Activated naive CD8-positive, alpha-beta T cell treated with anti-CD3 and anti-CD28 coated beads, Interleukin-2, amount 50 U/mL, for 24 hours (primary cell): ENCODE measurements at regions not wholly inside any gene's neighbourhood (a gene's known extent, or its start where the extent isn't known, plus 50 kb on each side); places are given as distances from the start of the nearest gene placed in this dataset.
"Not testable (repeated sequence)": the region's sequence is repeated elsewhere in the genome, so short reads cannot be mapped to it uniquely, and the experiment has no call there.

Source experiments
- ATAC-seq: fragments of 150-1000 bp; cut with Tn5 transposase; one replicate; pipeline ENCODE4 v1.10.0; 2021
- DNase-seq: peaks from one replicate; pipeline ENCODE4 v3.0.0; 2021
- H3K27ac Mint-ChIP-seq: one replicate; pipeline ENCODE4 v1.8.0; 2021; ENCODE audit warnings: mild to moderate bottlenecking, mixed read lengths
- H3K27me3 Mint-ChIP-seq: one replicate; pipeline ENCODE4 v1.8.0; 2021; ENCODE audit warnings: mixed read lengths
- H3K36me3 Mint-ChIP-seq: one replicate; pipeline ENCODE4 v1.8.0; 2021; ENCODE audit warnings: low read depth, mixed read lengths
- H3K4me1 Mint-ChIP-seq: one replicate; pipeline ENCODE4 v1.8.0; 2021; ENCODE audit warnings: mixed read lengths
- H3K4me3 Mint-ChIP-seq: one replicate; pipeline ENCODE4 v1.8.0; 2021; ENCODE audit warnings: mild to moderate bottlenecking, moderate library complexity, mixed read lengths
- H3K9me3 Mint-ChIP-seq: one replicate; pipeline ENCODE4 v1.8.0; 2021; ENCODE audit warnings: mixed read lengths

GRCh38 chr3:164018500-164018899, 1059.8 kb downstream of the SI start:
- no peaks in the 10 kb centered on the region for H3K36me3 Mint-ChIP-seq
- no peaks in the 10 kb centered on the region for H3K9me3 Mint-ChIP-seq
- H3K4me1 Mint-ChIP-seq, result no peaks in the 10 kb centered on the region
- H3K4me3 Mint-ChIP-seq, result no peak overlapping the region
- DNase-seq (no peak), ATAC-seq (no peak)
- H3K27me3 Mint-ChIP-seq, result no peaks in the 10 kb centered on the region
- H3K27ac Mint-ChIP-seq, result no peak overlapping the region

- H3K27me3 Mint-ChIP-seq, result no peaks in the 10 kb centered on the region
- no peak overlapping the region for H3K4me3 Mint-ChIP-seq
- no peaks in the 10 kb centered on the region for H3K4me1 Mint-ChIP-seq
- ATAC-seq, result no peak
- DNase-seq, result no peak
- H3K27ac Mint-ChIP-seq, result no peak overlapping the region
- peaks cover 7% of the 10 kb centered on the region for H3K9me3 Mint-ChIP-seq
- H3K36me3 Mint-ChIP-seq, result no peaks in the 10 kb centered on the region
Measured at GRCh38 chr3:164007765-164008164, 1070.5 kb downstream of the SI start.

- Mint-ChIP-seq H3K27me3 (no peaks in the 10 kb centered on the region), H3K27ac (no peak overlapping the region), H3K9me3 (peaks cover 7% of the 10 kb centered on the region), H3K4me1 (no peaks in the 10 kb centered on the region), H3K36me3 (no peaks in the 10 kb centered on the region), H3K4me3 (no peak overlapping the region)
- no peak for DNase-seq
- ATAC-seq, result no peak
Measured at GRCh38 chr3:164004205-164004604, 1074.1 kb downstream of the SI start.

GRCh38 chr3:164003016-164003415, 1075.3 kb downstream of the SI start:
- H3K9me3 Mint-ChIP-seq, H3K36me3 Mint-ChIP-seq, DNase-seq, H3K27me3 Mint-ChIP-seq, H3K4me1 Mint-ChIP-seq, H3K4me3 Mint-ChIP-seq, H3K27ac Mint-ChIP-seq, ATAC-seq: not testable (repeated sequence)

- Mint-ChIP-seq H3K9me3 (no peaks in the 10 kb centered on the region), H3K36me3 (no peaks in the 10 kb centered on the region), H3K27me3 (no peaks in the 10 kb centered on the region), H3K4me3 (no peak overlapping the region), H3K27ac (no peak overlapping the region), H3K4me1 (no peaks in the 10 kb centered on the region)
- ATAC-seq, result no peak
- DNase-seq, result no peak
Measured at GRCh38 chr3:163983940-163984339, 1094.4 kb downstream of the SI start.

GRCh38 chr3:163971861-163972260, 1106.4 kb downstream of the SI start:
- DNase-seq (no peak), ATAC-seq (no peak)
- H3K27me3 Mint-ChIP-seq, result no peaks in the 10 kb centered on the region
- H3K36me3 Mint-ChIP-seq, result no peaks in the 10 kb centered on the region
- peaks cover 7% of the 10 kb centered on the region for H3K9me3 Mint-ChIP-seq
- no peak overlapping the region for H3K4me3 Mint-ChIP-seq
- H3K27ac Mint-ChIP-seq, result no peak overlapping the region
- no peaks in the 10 kb centered on the region for H3K4me1 Mint-ChIP-seq

- Mint-ChIP-seq H3K27ac (no peak overlapping the region), H3K4me1 (no peaks in the 10 kb centered on the region), H3K36me3 (no peaks in the 10 kb centered on the region), H3K27me3 (no peaks in the 10 kb centered on the region), H3K9me3 (peaks cover 7% of the 10 kb centered on the region), H3K4me3 (no peak overlapping the region)
- DNase-seq (no peak), ATAC-seq (no peak)
Measured at GRCh38 chr3:163957072-163957471, 1121.2 kb downstream of the SI start.

GRCh38 chr3:163953526-163953925, 1124.8 kb downstream of the SI start:
- Mint-ChIP-seq H3K36me3 (no peaks in the 10 kb centered on the region), H3K27ac (no peak overlapping the region), H3K4me3 (no peak overlapping the region), H3K9me3 (peaks cover 4% of the 10 kb centered on the region), H3K4me1 (no peaks in the 10 kb centered on the region), H3K27me3 (no peaks in the 10 kb centered on the region)
- ATAC-seq (no peak), DNase-seq (no peak)

- Mint-ChIP-seq H3K27ac (no peak overlapping the region), H3K9me3 (peaks cover 11% of the 10 kb centered on the region), H3K4me3 (no peak overlapping the region), H3K27me3 (no peaks in the 10 kb centered on the region), H3K36me3 (no peaks in the 10 kb centered on the region), H3K4me1 (no peaks in the 10 kb centered on the region)
- ATAC-seq, result no peak
- DNase-seq, result no peak
Measured at GRCh38 chr3:163952499-163952898, 1125.8 kb downstream of the SI start.

- Mint-ChIP-seq H3K9me3 (peaks cover 11% of the 10 kb centered on the region), H3K27me3 (no peaks in the 10 kb centered on the region), H3K4me3 (no peak overlapping the region), H3K4me1 (no peaks in the 10 kb centered on the region), H3K36me3 (no peaks in the 10 kb centered on the region), H3K27ac (no peak overlapping the region)
- no peak for DNase-seq
- ATAC-seq, result no peak
Measured at GRCh38 chr3:163951397-163951987, 1126.8 kb downstream of the SI start.

GRCh38 chr3:163946785-163947184, 1131.5 kb downstream of the SI start:
- no peaks in the 10 kb centered on the region for H3K36me3 Mint-ChIP-seq
- ATAC-seq (no peak), DNase-seq (no peak)
- H3K4me1 Mint-ChIP-seq, result no peaks in the 10 kb centered on the region
- H3K27me3 Mint-ChIP-seq, result no peaks in the 10 kb centered on the region
- no peak overlapping the region for H3K4me3 Mint-ChIP-seq
- H3K27ac Mint-ChIP-seq, result no peak overlapping the region
- peaks cover 16% of the 10 kb centered on the region for H3K9me3 Mint-ChIP-seq

- Mint-ChIP-seq H3K27me3 (no peaks in the 10 kb centered on the region), H3K4me1 (no peaks in the 10 kb centered on the region), H3K4me3 (no peak overlapping the region), H3K27ac (no peak overlapping the region), H3K9me3 (peaks cover 13% of the 10 kb centered on the region), H3K36me3 (no peaks in the 10 kb centered on the region)
- DNase-seq (no peak), ATAC-seq (no peak)
Measured at GRCh38 chr3:163943664-163944063, 1134.6 kb downstream of the SI start.

- H3K4me1 Mint-ChIP-seq, result no peaks in the 10 kb centered on the region
- peaks cover 5% of the 10 kb centered on the region for H3K9me3 Mint-ChIP-seq
- H3K36me3 Mint-ChIP-seq, result no peaks in the 10 kb centered on the region
- no peak overlapping the region for H3K27ac Mint-ChIP-seq
- DNase-seq (no peak), ATAC-seq (no peak)
- H3K27me3 Mint-ChIP-seq, result no peaks in the 10 kb centered on the region
- H3K4me3 Mint-ChIP-seq, result no peak overlapping the region
Measured at GRCh38 chr3:163939926-163940325, 1138.4 kb downstream of the SI start.

GRCh38 chr3:163936543-163936942, 1141.8 kb downstream of the SI start:
- Mint-ChIP-seq H3K27me3 (no peaks in the 10 kb centered on the region), H3K9me3 (no peaks in the 10 kb centered on the region), H3K36me3 (no peaks in the 10 kb centered on the region), H3K4me1 (no peaks in the 10 kb centered on the region), H3K4me3 (no peak overlapping the region), H3K27ac (no peak overlapping the region)
- DNase-seq, result no peak
- no peak for ATAC-seq

- no peak overlapping the region for H3K4me3 Mint-ChIP-seq
- no peak for DNase-seq
- ATAC-seq, result no peak
Measured at GRCh38 chr3:163935411-163935810, 1142.9 kb downstream of the SI start.

GRCh38 chr3:163929069-163929652, 1149.1 kb downstream of the SI start:
- H3K9me3 Mint-ChIP-seq, result peaks cover 10% of the 10 kb centered on the region
- no peak for ATAC-seq
- H3K36me3 Mint-ChIP-seq, result no peaks in the 10 kb centered on the region
- H3K27ac Mint-ChIP-seq, result no peak overlapping the region
- no peaks in the 10 kb centered on the region for H3K4me1 Mint-ChIP-seq
- H3K27me3 Mint-ChIP-seq, result no peaks in the 10 kb centered on the region
- DNase-seq, result no peak
- H3K4me3 Mint-ChIP-seq, result no peak overlapping the region

More at GRCh38 chr3:163935411-163935810, 1142.9 kb downstream of the SI start:
- H3K27me3 Mint-ChIP-seq, result no peaks in the 10 kb centered on the region
- no peaks in the 10 kb centered on the region for H3K9me3 Mint-ChIP-seq
- H3K27ac Mint-ChIP-seq, result no peak overlapping the region
- H3K4me1 Mint-ChIP-seq, result no peaks in the 10 kb centered on the region
- no peaks in the 10 kb centered on the region for H3K36me3 Mint-ChIP-seq
